ENCODE measurements at regions not wholly inside any gene's neighbourhood (a gene's known extent, or its start where the extent isn't known, plus 50 kb on each side); places are given as distances from the start of the nearest gene placed in this dataset.

DNA sequence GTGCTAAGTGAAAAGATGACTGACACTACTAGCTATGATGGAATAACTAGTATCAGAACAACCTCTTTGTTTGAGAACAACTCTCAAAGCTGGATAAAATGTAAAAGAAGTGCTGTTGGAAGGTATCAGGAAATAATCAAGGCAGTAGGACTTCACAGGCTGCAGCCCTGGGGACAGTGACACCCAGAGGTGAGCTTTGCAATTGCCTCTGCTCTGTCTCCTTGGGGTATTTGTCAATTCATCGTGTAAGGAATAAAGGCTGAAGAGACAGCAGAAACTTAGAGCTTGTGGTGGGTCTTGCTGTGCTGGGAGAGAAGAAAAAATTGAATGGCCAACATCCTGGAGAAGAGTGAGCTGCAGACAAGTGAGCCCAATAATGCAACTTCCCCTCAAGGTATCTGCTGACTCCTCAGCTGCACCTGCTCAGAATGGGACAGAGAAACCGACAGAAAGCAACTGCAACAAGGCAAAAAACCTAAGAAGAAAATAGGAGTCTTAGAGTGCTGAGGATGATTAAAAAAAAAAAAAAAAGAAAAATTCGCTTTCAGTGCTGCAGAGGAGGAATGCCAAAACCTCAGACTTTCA lies 141.1 kb downstream of the RCN1 start:
- intact Hi-C loops (cut with DNase I, micrococcal nuclease) = no loop called here
- Histone ChIP-seq H3K4me1 (ENCODE audit: low read depth) (no peaks in the 10 kb centered on the region), H3K9me3 (no peaks in the 10 kb centered on the region), H3K4me3 (no peak overlapping the region), H3K36me3 (ENCODE audit: low read depth) (no peaks in the 10 kb centered on the region)
- TF ChIP-seq, protein P1, sequence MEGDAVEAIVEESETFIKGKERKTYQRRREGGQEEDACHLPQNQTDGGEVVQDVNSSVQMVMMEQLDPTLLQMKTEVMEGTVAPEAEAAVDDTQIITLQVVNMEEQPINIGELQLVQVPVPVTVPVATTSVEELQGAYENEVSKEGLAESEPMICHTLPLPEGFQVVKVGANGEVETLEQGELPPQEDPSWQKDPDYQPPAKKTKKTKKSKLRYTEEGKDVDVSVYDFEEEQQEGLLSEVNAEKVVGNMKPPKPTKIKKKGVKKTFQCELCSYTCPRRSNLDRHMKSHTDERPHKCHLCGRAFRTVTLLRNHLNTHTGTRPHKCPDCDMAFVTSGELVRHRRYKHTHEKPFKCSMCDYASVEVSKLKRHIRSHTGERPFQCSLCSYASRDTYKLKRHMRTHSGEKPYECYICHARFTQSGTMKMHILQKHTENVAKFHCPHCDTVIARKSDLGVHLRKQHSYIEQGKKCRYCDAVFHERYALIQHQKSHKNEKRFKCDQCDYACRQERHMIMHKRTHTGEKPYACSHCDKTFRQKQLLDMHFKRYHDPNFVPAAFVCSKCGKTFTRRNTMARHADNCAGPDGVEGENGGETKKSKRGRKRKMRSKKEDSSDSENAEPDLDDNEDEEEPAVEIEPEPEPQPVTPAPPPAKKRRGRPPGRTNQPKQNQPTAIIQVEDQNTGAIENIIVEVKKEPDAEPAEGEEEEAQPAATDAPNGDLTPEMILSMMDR (IDR thresholded peaks at IDR 0.05) = peak; percentile 13
- ATAC-seq (peak; percentile 51), DNase-seq (peak in 1 of 3 donors; percentile 16)

DNA sequence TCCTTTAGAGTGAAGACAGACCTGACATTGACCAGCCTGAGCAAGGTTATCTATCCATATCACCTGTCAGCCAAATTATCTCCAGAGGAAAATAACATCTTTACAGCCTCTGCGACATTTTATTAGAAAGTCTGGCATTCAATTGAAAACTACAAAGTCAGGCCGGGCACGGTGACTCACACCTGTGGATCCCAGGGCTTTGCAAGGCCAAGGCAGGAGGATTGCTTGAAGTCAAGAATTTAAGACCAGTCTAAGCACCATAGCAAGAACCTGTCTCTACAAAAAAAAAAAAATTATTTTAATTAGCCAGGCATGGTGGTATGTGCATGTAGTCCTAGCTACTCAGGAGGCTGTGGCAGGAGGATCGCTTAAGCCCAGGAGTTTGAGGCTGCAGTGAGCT lies 141.6 kb downstream of the RCN1 start:
- no peak for ATAC-seq
- TF ChIP-seq, protein P1 (IDR thresholded peaks at IDR 0.05) = no peak
- no peak for DNase-seq
- Histone ChIP-seq H3K36me3 (ENCODE audit: low read depth) (no peaks in the 10 kb centered on the region), H3K4me3 (no peak overlapping the region), H3K4me1 (ENCODE audit: low read depth) (no peaks in the 10 kb centered on the region), H3K9me3 (no peaks in the 10 kb centered on the region)
- intact Hi-C loops (cut with DNase I, micrococcal nuclease) = no loop called here

DNA sequence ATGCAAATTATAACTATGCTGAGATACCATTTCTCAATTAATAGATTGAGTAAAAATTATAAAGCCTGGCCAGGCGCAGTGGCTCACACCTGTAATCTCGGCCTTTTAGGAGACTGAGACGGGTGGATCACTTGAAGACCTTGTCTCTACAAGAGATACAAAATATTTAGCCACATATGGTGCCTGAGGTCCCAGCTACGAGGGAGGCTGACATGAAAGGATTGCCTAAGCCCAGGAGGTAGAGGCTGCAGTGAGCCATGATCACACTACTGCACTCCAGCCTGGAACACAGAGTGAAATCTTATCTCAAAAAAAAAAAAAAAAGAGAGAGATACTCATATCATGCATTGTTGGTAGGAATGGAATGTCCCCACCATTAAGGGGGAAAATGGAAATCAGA lies 142.4 kb downstream of the RCN1 start:
- no peak overlapping the region for H3K4me3 ChIP-seq
- TF ChIP-seq, protein P1 (IDR thresholded peaks at IDR 0.05) = no peak
- intact Hi-C loops (cut with DNase I, micrococcal nuclease) = no loop called here
- no peaks in the 10 kb centered on the region for H3K9me3 ChIP-seq
- H3K4me1 ChIP-seq (ENCODE audit: low read depth) = no peaks in the 10 kb centered on the region
- DNase-seq (no peak), ATAC-seq (no peak)
- no peaks in the 10 kb centered on the region for H3K36me3 ChIP-seq (ENCODE audit: low read depth)

DNA sequence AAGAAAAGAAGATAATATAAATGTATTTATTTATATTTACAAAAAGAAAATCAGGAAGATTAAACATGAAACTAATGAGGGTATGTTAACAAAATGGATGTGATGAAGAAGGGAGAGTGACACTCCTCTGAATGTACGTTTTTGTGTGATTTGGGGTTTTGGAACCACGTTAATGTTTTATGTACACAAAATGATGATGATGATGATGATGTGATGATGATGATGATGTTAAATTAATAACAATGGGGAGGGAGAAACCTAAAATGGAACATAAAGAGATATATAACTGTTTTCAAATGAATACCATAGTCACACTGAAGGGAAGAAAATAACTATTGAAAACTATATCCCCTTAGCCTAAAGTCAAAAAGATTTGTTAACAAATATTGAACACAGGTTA lies 143.1 kb downstream of the RCN1 start:
- TF ChIP-seq, protein P1 (IDR thresholded peaks at IDR 0.05) = no peak
- Histone ChIP-seq H3K36me3 (ENCODE audit: low read depth) (no peaks in the 10 kb centered on the region), H3K9me3 (no peaks in the 10 kb centered on the region), H3K4me3 (no peak overlapping the region), H3K4me1 (ENCODE audit: low read depth) (no peaks in the 10 kb centered on the region)
- DNase-seq = no peak
- no peak for ATAC-seq
- intact Hi-C loops (cut with DNase I, micrococcal nuclease) = no loop called here

DNA sequence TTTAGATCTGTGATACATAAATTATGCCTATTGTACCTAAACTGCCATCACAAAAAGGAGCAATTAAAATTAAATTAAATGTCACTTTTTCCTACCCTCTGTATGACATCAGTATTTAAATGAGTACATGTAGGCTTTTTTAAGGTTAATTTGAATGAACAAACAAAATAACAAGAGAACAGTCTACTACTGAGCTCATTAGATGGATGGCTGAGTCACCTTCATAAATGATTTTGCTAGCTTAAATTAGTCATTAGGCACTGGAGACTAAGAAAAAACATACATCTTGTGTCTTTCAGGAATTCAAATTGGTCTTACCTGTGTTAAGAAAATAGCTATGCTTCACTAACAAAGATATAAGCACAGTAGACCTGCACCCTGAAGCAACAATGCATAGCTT lies 153.6 kb downstream of the RCN1 start:
- Histone ChIP-seq H3K4me3 (no peak overlapping the region), H3K9me3 (no peaks in the 10 kb centered on the region), H3K36me3 (ENCODE audit: low read depth) (no peaks in the 10 kb centered on the region), H3K4me1 (ENCODE audit: low read depth) (no peaks in the 10 kb centered on the region)
- intact Hi-C loops (cut with DNase I, micrococcal nuclease) = no loop called here
- TF ChIP-seq, protein P1 (IDR thresholded peaks at IDR 0.05) = no peak
- ATAC-seq = no peak
- no peak for DNase-seq

DNA sequence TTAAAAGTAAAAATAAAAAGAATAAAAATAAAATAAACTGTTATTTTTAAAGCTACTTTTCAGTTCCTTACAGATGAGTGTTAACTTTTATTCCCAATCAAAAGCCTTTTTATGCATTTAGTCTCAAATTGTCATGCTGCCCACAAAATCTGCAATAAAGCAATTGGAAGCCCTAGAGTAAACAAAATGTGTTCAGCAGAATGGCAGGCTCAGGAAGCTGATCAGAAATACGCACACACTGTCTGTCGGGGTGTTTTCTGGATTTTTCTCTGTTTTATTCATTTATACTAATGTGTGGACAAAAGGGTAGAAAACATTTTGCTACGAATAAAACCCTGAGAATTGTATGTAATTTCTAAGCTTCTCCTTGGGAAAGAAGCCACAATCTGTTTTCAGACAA lies 162.8 kb downstream of the RCN1 start:
- no peak for DNase-seq
- ATAC-seq = no peak
- Histone ChIP-seq H3K4me1 (ENCODE audit: low read depth) (no peaks in the 10 kb centered on the region), H3K4me3 (no peak overlapping the region), H3K9me3 (no peaks in the 10 kb centered on the region), H3K36me3 (ENCODE audit: low read depth) (no peaks in the 10 kb centered on the region)
- TF ChIP-seq, protein P1 (IDR thresholded peaks at IDR 0.05) = no peak
- intact Hi-C loops (cut with DNase I, micrococcal nuclease) = no loop called here

Data from mucosa of descending colon (tissue), 3 donors.